Gastrocnemius medialis (tissue), 4 donors: ENCODE measurements at regions not wholly inside any gene's neighbourhood (a gene's known extent, or its start where the extent isn't known, plus 50 kb on each side); places are given as distances from the start of the nearest gene placed in this dataset.

Source experiments
- POLR2A ChIP-seq, 2 donors: fragments of 450-650 bp; IDR thresholded peaks; one replicate each; pipeline ENCODE4 v1.6.1; 2017; ENCODE audit warnings: antibody characterized with exemption in 2 of 2, mild to moderate bottlenecking in 2 of 2, moderate library complexity in 2 of 2
- TF ChIP-seq, protein P1 (sequence below), 5 experiments: fragments of 450-650 bp in 3 of 5; fragments of 200-600 bp in 2 of 5; sonication (generic) in 2 of 5; IDR thresholded peaks in 4 of 5; conservative IDR thresholded peaks in 1 of 5; 1 replicate in 4 of 5; 2 replicates in 1 of 5; pipeline ENCODE4 v1.5.1; 2016 to 2019; ENCODE audit warnings: antibody characterized with exemption in 5 of 5, mild to moderate bottlenecking in 3 of 5, moderate library complexity in 3 of 5

DNA sequence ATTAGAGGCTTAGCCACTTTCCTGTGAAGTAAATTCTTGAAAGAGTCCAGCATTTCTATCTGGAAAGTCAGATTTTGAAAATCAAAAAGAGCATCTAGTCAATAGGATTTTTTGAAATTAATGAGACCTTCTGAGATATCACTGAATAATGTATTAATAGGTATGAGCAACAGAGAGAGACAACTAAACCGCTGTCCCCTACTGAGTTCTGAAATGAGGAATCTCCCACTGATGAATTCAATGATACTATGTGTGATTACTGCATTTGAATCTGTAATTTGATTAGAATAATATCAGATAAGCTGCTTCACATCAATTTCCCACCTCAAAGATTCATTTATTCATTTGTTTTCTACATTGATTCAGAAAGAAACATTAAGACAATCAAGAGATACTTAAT, 252.8 kb downstream of the TMX3 start:
- TF ChIP-seq, protein P1, sequence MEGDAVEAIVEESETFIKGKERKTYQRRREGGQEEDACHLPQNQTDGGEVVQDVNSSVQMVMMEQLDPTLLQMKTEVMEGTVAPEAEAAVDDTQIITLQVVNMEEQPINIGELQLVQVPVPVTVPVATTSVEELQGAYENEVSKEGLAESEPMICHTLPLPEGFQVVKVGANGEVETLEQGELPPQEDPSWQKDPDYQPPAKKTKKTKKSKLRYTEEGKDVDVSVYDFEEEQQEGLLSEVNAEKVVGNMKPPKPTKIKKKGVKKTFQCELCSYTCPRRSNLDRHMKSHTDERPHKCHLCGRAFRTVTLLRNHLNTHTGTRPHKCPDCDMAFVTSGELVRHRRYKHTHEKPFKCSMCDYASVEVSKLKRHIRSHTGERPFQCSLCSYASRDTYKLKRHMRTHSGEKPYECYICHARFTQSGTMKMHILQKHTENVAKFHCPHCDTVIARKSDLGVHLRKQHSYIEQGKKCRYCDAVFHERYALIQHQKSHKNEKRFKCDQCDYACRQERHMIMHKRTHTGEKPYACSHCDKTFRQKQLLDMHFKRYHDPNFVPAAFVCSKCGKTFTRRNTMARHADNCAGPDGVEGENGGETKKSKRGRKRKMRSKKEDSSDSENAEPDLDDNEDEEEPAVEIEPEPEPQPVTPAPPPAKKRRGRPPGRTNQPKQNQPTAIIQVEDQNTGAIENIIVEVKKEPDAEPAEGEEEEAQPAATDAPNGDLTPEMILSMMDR (IDR thresholded peaks at IDR 0.05 in 4 of 5, conservative IDR thresholded peaks at IDR 0.05 in 1 of 5), result no peak
- no peak for TF ChIP-seq POLR2A (IDR thresholded peaks at IDR 0.05)
